GM19324 (cell line): ENCODE measurements at regions not wholly inside any gene's neighbourhood (a gene's known extent, or its start where the extent isn't known, plus 50 kb on each side); places are given as distances from the start of the nearest gene placed in this dataset.

Experiments used
- ATAC-seq: cut with Tn5 transposase; IDR thresholded peaks from one replicate; pipeline ENCODE4 v1.9.1; 2021; ENCODE audit warnings: mild to moderate bottlenecking, moderate library complexity; ENCODE audit not compliant: unreplicated experiment, low FRiP score

DNA sequence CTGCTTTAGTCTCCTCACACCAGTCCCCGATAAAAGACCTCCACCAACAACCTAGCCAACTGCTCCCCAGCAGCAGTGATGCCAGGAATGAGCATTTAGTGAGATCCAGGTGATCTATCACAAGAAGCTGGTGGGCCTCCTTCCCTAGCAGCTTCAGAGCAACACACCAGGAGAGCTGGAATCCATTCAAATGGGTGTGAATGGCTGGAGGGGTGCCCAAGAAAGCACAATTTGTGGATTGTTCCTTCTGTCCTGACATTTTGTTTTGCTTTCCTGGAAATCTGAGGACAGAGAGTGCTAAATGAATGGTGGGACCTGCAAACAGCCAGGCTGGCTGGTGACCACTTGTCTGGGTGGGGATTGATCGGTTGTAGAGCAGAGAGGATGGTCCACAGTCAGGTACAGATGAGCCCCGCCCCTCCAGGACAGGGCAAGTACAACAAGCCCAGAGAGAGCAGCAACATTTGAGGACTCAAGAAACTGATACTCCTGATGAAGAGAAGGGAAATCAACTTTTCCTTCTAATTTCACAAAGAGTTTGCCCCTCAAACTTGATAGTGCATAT, 316.8 kb downstream of the VPS13C start:
- ATAC-seq, result no peak

DNA sequence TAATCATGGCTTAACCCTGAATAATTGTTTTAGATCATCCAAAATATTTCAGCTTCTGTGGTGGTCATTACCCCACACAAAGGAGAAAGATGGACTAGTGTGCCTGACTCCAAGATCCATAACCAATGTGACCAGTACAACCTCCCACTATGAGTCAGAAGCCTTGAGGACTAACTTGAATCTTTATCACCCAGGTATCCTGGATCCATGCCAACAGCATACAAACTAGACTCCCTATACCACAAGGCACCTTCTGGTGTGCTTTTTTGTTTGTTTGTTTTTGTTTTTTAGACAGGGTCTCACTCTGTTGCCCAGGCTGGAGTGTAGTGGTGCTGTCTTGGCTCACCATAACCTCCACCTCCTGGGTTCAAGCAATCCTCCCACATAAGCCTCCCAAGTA, 317.7 kb downstream of the VPS13C start:
- no peak for ATAC-seq

DNA sequence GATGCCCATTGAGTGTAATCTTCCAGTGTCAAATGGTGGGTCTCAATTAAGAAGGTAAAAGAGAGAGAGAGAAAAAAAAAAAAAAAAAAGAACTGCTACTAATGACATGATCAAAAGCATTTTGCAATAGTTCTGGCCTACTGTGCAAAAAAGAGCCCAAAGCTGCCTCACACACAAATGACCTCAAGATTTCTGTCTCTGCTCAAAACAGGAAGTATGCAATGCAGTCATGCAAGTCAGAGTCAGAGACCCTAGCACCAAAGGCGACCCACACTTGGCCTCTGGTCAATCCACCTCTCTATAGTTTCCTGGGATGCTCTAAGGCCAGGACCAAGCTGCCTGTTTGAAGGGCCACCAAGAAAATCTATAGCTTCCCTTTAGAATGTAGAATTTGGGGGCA, 323.5 kb downstream of the VPS13C start:
- no peak for ATAC-seq

DNA sequence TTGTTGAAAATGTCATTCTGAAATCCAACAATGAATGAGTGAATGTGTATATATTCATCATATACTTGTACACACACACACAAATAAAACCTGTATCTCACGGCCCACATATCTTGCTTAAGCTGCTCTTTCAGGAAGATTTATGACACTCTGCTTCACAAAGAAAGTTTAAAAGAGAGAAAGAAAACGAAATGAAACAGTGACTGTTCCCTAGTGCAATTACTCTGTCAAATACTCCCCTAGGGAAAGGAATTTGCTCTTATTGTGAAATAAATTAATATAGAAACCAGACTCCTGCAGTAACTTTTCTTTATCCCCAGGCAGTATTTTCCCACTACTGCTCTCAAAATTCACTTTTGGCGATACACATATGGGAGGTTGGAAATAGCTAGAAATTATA, 329.1 kb downstream of the VPS13C start:
- ATAC-seq, result no peak

DNA sequence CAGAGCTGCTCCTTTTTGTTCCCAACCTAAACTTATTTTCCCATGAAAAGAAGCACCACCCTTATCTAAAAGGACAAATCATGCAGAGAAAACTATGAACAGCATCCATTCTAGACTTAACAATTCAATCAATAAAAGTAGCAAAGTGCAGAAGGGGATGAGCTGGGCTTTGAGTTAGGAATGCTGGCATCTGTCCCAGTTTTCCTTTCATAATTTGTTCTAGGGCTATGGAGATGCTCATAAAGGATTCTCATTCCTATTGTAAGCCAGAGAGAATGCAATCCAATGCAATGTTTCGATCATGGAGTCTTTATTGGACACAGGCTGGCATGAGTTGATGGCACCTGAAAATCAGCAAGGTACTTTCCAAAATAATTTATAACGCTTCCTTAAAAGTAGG, 330.6 kb downstream of the VPS13C start:
- ATAC-seq, result no peak

DNA sequence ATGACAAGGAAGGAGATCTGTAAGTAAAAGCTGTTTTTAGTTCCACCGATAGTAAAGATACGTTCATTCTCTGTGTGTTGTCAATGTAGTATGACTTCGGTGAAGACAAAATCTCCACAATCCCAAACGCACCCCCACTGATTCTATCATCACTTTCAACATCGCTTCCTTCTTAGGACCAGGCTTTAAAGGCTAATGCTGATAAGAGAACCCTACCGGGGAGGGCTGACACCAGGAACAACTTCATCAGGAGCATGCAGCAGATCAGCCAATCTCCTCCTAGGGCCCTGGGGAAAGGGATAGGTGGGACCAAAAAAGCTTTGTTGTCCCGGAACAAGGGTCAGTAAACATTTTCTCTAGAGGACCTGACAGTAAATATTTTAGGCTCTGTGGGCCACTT, 334.1 kb downstream of the VPS13C start:
- no peak for ATAC-seq

DNA sequence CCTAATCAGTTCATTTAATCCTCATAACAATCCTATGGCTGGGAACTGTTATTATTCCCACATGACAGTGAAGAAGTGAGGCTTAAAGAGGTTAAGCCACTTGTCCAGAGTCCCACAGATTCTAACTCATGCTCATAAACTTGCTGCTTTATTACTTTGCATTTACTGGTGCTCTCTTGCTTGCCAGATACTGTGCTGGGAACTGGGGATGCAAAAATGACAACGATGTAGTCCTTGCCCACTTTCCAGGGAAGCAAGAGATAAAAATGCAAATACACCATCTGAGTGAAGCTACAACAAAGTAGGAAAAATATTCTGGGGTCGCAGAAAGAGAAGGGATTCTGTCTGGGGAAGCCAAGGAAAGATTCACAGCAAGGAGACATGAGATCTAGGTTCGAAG, 335.0 kb downstream of the VPS13C start:
- ATAC-seq, result no peak

DNA sequence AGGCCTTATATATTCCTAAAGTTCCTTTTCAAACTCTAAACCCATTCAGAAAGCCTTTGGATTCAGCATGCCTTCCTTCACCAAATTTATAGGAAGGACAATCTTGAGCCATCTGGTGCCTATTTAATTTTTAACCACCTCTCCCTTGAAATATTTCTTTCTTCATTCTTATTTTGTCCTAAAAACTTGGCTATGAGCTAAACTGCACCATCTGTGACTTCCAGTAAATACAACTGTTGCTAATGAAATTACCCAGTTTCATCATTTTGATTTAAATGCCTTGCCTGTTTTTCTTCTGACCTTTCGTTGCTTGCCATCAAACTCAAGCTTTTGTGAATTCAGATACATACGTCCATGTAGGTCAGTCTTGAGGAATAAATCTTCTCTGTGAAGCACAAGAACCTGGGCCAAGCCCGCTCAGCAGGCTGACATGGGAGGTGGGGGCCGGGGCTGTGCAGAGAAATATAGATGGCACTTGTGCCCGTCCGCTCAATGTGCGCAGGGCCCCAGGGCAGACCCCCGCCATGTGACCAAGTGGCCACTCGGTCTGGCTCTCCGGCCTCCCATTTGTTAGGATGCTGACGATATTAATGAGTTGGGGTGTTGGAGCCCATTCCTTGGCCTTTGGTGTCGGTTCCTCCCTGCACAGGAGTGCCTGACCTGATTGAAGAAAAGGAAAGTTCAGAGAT, 335.9 kb downstream of the VPS13C start:
- ATAC-seq, result no peak

DNA sequence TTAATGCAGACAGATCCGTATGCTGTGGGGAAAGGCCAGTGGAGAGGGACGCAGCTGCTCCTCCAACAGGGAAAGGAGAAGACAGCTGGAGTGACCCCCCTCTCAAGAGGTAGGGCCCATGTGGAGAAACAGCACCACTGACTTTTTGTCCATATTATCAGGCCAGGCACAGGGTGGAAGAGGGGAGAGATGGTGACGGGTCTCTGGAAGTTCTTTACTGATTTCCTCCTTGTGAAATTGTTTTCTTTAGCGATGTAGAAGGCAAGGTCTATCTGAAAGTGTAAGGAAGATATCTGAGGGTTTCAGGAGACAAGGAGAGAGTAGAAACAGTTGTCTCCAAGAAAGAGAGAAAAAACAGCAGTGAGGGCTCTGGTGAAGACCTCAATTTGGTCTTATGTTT, 338.8 kb downstream of the VPS13C start:
- ATAC-seq, result no peak

DNA sequence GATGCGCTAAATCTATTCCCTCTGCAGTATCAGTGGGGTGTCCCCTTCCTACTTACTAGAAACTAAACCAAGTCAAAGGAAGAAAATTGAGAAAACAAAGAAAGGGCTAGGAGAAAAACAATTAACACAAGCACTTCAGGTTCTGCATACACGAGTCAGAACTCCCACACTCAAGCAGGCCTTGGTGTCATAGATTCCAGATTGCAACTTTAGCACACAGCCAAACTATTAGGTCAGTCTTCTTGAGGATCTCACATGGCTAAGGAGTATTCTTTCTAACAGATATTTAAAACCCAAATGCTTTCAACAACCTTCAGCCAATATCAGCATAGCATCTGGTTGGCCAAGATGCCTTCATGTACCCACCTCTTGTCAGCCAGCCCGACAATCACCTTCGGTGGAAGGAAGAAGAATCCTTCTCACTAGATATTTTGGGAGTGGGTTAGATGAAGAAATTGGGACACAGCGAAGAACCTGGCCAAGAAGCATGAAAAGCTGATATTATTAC, 340.0 kb downstream of the VPS13C start:
- no peak for ATAC-seq

DNA sequence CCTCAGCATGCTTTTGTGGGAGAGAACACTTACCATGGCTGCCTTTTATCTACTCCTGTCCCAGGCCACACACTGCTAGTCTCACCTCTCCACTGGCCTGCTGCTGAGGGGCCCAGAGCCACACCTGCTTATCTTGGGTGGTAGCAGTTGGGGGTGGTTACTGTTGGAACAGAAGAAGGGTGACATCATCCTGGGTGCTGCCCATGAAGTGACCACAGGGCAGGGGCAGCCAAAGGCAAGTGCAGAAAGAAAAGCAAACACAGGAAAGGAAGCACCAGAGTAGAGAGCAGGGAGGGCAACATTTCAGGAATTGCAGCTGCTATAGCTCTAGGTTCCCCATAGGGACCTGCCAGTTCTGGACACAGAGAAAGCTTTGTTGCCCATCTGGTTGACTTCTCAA, 345.2 kb downstream of the VPS13C start:
- ATAC-seq, result no peak

DNA sequence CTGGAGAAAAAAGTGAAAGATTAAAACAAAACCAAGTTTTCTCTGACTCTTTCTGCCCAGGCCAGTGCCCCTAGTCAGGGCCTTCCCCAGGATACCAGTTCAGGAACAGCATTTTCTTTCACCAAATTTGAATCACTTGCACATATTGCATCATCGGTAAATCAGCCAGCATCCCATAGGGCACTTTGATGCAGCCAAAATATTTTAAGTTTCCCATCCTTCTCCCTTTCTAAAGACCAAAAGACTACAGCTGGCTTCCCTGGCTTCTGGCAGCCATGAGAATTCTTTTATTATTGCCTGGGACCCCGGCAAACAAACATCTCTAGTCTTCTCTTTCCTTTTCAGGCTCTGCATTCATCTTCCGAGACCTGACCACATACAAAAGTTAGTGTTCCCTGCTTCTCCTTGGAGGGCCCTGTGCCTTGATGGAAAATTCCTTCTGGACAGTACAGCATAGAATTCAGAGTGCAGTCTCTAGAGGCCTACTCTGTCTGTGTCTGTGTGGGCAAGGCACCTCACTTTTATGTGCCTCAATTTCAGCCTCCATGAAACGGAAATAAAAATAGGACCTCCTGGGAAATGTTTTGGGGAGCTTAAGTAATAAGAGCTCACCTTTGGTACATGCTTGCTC, 348.0 kb downstream of the VPS13C start:
- ATAC-seq, result no peak

DNA sequence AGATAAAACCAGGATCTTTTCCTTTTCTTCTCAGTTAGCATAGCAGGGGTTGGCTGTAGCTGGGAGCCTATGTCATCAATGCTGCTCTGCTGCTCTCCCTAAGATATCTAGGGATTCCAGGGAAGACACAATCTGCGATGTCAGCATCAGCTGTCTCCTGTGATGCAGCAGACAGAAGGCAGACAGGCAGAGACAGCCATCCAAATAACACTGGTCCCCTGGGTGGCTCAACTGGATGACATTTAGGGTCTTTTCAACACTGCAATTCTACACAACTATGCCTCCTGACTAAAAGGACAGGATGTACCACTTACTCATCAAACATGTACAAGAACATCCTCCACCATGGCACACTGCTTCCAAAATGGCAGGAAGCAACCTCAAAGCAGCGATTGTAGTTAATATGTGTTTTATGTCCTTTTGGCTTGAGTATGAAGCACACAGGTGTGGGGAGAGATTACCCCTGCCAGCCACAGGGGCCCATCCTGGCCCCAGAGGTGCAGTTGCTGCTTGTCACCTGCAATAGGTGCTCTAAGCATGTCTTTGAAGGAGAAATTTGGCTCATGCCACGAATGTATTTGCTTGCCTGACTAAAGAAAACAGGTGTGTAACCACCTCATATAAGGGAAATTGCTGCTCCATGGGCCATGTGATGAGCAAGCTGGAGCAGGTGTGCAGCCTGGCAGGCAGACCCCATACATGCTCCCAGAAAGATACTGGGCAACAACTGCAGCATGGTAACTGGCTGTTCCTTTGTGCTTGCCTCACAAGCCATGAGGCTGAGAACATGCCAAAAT, 357.8 kb downstream of the VPS13C start:
- no peak for ATAC-seq

DNA sequence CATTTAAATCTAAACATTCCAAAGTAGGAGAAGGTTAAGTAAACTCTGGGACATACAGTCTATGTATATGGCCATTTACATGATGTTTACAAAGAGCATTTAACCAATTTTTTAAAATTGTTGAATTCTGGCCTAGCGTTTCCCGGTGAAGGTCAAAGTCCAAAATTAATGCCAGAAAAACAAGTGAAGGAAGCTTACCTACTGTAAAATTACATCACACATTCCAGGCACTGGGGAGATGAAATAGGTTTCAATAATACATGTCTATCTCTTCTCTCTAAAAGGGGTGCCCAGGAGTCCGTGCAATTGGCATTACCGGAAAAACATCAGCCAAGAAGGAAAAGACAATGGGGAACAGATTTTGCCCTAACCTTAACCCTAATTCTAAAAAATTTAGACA, 358.8 kb downstream of the VPS13C start:
- ATAC-seq, result no peak

DNA sequence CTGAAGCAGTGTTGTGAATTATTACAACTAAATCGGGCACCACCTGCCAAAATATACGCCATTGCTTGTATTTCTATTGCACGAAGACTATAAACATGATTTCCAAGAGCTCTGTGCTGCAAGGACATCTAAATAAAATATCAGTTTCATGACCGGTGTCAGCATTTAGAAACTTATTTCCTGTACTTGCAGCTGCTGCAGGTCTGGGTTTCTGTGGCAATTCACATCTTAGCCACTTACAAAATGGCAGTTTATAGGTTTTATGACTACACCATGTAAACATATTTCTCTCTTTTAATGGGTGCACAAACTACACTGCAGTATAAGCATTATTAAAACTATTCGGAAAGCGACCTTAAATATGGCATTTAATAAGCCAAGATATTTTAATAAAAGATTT, 359.4 kb downstream of the VPS13C start:
- ATAC-seq, result no peak

DNA sequence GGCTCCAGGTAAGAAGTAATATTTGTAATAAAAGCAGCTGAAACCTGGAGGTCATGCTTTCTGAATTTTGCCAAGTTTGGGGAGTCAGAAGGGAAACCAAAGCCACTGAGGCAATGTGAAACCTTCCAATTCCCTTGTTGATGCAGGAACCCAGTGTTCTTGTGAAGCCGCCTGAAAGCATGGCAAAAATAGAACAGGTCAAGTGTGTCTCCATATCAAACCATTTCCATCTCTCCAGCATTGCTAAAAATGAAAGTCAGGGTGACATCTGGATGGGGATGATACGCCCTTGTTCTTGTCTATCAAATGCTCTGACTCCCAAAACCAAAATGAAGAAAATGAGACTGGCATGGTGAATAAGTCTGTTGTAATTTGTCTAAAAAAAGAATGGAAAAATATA, 362.5 kb downstream of the VPS13C start:
- ATAC-seq, result no peak

DNA sequence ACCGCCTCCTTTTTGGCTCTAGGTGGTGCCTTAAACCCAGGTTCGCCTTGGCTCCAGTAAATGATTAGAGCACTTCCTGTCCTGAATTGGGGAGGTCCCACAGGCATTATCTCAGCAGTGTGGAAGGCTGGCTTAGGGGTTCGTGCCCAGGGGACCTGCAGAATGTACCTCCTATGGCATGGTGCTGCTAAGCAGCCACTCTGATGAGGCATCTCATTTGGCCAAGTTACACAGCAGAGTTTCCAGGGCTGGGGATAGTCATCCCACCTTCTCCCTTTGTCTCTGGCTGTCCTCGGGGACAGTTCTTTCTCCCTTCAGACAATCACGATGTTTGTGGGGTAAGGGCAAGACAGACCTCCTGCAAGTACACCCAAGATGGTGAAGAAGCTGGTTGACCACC, 371.2 kb downstream of the VPS13C start:
- ATAC-seq, result no peak

DNA sequence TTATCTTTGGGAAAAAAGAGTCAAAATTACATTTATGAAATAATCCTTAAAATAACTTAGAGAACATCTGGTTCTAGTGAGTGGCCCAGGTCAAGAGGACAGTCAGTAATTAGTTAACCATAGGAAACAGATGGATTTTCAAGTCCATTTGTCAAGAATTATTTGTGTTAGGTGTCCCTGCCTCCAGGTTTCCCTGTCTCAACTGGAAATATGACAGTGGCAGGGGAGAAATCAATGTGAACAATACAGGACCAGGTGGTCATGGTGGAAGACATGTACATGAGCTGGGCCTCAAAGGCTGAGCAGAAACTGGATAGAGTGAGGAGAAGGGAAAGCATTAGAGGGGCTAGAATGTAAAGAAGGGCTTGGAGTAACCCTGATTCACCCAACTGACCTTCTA, 372.6 kb downstream of the VPS13C start:
- no peak for ATAC-seq

DNA sequence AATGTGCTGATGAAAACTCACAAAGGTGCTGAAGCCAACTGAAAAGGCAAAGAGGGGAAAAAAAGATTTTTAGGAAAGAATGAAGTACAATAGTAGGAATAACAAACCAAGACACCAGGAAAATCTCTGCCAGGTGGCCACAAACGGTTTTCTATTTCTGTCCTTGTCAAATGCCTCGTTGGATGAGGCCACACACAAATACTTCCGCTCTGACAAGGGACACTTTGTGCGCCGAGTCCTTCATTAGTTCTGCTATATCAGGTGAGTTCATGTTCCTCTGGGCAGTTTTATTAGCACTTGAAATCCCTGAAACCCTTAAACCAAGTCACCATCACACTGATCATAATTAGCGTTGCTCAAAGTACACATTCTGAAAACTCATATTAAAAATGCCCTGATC, 373.1 kb downstream of the VPS13C start:
- ATAC-seq, result no peak

DNA sequence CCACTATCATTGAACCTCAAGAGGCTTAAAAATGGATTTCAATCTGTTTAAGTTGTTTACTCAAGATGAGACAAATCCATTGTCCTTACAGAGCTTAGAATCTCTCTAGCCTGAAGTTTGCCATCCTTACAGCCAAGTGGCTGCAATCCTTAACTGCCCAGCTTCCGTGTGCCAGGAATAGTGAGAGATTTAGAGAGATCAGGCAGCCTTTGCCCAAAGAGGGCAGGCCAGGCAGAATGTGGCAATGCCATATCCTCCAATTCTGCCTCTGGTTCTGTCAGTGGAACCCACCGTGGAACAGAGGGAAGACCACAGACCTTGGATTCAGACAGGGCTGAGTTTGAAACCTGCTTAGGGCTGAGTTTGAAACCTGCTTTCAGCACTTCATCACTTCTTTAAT, 374.3 kb downstream of the VPS13C start:
- no peak for ATAC-seq

DNA sequence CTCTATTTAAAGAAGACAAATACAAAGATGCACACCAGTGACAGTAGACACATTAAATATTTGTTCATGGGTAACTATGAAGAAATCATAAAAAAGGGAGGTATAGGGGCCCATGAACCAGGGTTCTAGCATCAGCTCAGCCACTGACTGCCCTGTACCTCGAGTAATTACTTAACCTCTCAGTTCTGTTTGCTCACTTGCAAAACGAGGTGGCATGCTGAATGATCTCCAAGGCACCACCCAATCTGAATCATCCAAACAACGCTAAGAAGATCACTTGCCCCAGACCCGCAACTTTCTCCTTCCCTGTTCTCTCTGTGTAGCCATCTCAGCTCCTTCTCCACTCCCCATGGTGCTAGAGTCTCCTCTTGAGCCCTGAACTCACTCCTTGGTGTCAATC, 374.7 kb downstream of the VPS13C start:
- no peak for ATAC-seq
